ENCODE measurements at regions not wholly inside any gene's neighbourhood (a gene's known extent, or its start where the extent isn't known, plus 50 kb on each side); places are given as distances from the start of the nearest gene placed in this dataset.

DNA sequence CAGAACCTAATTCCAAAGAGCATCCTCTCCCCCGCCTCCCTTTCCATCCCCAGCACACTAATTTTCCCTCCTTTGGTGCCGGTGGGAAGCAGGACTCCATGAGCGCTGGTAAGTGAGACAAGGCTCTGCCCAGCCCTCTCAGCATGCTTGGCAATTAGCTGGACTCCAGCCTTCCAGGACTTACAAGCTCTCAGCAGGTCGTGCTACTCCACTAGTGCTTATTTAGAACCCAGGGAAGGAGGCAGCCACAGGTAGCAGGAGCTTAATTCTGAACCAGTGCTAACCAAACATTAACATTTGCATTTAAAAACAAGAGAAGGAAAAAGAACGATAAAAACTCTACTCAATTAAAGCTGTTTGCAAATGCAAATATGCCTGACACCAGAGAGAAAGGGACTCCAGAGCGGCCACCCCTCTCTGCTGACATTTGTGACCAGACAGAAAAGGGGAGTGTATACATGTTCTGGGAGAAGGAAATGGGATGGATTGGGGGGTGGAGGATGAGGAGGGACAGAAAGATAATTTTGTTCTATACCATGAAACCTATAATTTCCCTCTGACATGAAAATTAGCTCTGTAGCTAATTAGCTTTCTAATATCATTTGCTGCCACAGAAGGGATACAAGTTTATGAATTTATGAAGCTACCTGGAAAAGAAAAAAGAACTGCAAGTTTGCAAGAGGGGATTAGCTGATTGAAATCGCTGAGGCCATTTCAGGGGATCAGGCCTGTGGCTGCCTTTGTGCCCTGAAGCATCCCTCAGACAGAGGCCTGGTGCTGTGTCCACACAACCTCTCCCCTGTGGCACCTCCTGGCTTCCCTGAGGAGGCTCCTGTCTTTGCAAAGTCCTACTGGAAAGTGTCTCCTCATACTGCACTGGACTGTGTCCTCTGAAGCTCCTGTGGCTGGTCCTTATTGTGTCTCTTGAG, 266.3 kb downstream of the SEC61B start:
- no peak for TF ChIP-seq POLR2A (IDR thresholded peaks at IDR 0.05)
- TF ChIP-seq, protein P1, sequence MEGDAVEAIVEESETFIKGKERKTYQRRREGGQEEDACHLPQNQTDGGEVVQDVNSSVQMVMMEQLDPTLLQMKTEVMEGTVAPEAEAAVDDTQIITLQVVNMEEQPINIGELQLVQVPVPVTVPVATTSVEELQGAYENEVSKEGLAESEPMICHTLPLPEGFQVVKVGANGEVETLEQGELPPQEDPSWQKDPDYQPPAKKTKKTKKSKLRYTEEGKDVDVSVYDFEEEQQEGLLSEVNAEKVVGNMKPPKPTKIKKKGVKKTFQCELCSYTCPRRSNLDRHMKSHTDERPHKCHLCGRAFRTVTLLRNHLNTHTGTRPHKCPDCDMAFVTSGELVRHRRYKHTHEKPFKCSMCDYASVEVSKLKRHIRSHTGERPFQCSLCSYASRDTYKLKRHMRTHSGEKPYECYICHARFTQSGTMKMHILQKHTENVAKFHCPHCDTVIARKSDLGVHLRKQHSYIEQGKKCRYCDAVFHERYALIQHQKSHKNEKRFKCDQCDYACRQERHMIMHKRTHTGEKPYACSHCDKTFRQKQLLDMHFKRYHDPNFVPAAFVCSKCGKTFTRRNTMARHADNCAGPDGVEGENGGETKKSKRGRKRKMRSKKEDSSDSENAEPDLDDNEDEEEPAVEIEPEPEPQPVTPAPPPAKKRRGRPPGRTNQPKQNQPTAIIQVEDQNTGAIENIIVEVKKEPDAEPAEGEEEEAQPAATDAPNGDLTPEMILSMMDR (IDR thresholded peaks at IDR 0.05 in 4 of 5, conservative IDR thresholded peaks at IDR 0.05 in 1 of 5): no peak
